ENCODE measurements at regions not wholly inside any gene's neighbourhood (a gene's known extent, or its start where the extent isn't known, plus 50 kb on each side); places are given as distances from the start of the nearest gene placed in this dataset.
"Not testable (repeated sequence)": the region's sequence is repeated elsewhere in the genome, so short reads cannot be mapped to it uniquely, and the experiment has no call there.

GRCh38 chr3:176848431-176849214 lies 348.7 kb downstream of the TBL1XR1 start:
- in situ Hi-C loops (cut with HindIII; ENCODE audit: low pct_unique_long_range_greater_than_20kb, low sequenced_read_pairs), result no loop called here
- DNase-seq (ENCODE audit: low read depth in 1 of 2, low spot score in 1 of 2), result no peak
- no peak for TF ChIP-seq JUND (IDR thresholded peaks at IDR 0.05; ENCODE audit: low read depth)

DNA sequence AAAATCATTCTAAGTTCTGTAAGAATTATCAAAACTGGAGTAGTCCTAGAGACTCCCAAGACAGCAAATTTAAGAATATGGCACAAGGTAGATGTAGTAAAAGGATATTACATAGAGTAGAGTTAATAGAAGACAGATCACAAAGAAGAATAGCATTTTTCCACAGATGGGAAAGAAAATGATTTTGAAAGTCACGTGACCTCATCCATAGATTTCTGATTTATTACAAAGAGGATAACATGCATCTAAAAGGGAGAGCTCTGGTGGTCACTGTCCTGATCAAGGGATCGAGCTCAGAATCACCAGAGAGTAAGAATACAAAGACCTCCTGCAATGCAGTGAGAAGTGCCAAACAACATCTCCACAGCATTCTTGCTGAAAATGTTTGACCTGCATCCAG lies 354.4 kb downstream of the TBL1XR1 start:
- in situ Hi-C loops (cut with HindIII; ENCODE audit: low pct_unique_long_range_greater_than_20kb, low sequenced_read_pairs), result no loop called here
- DNase-seq (ENCODE audit: low read depth in 1 of 2, low spot score in 1 of 2), result no peak
- no peak for TF ChIP-seq JUND (IDR thresholded peaks at IDR 0.05; ENCODE audit: low read depth)

GRCh38 chr3:176840641-176841286 lies 356.5 kb downstream of the TBL1XR1 start:
- no peak for DNase-seq (ENCODE audit: low read depth in 1 of 2, low spot score in 1 of 2)

DNA sequence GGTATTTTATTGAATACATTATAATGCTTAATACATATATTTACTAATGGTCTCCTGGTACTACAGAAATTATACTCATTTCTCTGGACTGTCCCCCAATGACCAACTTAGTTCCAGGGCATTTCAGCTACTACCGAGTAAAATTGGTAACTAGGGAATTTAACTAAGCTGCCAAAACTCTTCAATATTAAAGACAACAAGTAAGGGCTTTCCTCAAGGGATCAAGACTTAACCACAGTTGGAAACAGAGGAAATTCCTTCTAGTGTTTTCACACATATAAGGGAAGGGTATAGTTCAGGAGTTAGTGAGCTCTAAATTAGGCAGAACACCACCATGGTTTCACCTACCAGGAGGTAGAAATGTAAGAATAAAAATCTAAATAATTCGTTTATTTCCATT lies 357.4 kb downstream of the TBL1XR1 start:
- no peak for DNase-seq (ENCODE audit: low read depth in 1 of 2, low spot score in 1 of 2)
- in situ Hi-C loops (cut with HindIII; ENCODE audit: low pct_unique_long_range_greater_than_20kb, low sequenced_read_pairs), result no loop called here
- TF ChIP-seq JUND (IDR thresholded peaks at IDR 0.05; ENCODE audit: low read depth), result no peak

More at GRCh38 chr3:176840641-176841286, 356.5 kb downstream of the TBL1XR1 start:
- in situ Hi-C loops (cut with HindIII; ENCODE audit: low pct_unique_long_range_greater_than_20kb, low sequenced_read_pairs), result no loop called here
- no peak for TF ChIP-seq JUND (IDR thresholded peaks at IDR 0.05; ENCODE audit: low read depth)

DNA sequence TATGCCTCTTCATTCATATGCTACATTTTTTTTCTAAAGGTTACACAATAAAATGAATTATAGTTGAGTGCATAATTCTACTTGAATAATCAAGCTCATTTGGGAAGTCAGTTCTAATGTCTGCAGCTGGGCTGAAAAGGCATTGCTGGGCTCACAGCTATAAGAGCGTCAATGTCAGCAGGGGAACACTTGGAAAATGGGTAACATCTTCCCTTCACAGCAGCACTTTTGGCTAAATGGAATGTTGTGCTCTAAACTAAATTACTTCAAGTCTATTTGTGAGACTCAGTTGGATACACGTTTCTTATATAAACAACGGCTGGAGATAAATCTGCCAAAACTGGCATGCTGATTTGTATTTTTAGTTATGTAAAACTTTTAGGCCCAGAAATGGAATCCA lies 357.8 kb downstream of the TBL1XR1 start:
- DNase-seq (ENCODE audit: low read depth in 1 of 2, low spot score in 1 of 2), result no peak
- in situ Hi-C loops (cut with HindIII; ENCODE audit: low pct_unique_long_range_greater_than_20kb, low sequenced_read_pairs), result no loop called here
- no peak for TF ChIP-seq JUND (IDR thresholded peaks at IDR 0.05; ENCODE audit: low read depth)

- in situ Hi-C loops (cut with HindIII; ENCODE audit: low pct_unique_long_range_greater_than_20kb, low sequenced_read_pairs); DNase-seq (ENCODE audit: low read depth in 1 of 2, low spot score in 1 of 2): not testable (repeated sequence)
Measured at GRCh38 chr3:176827244-176827643, 370.0 kb downstream of the TBL1XR1 start.

GRCh38 chr3:176824811-176825210 lies 372.5 kb downstream of the TBL1XR1 start:
- in situ Hi-C loops (cut with HindIII; ENCODE audit: low pct_unique_long_range_greater_than_20kb, low sequenced_read_pairs), result no loop called here
- no peak for DNase-seq (ENCODE audit: low read depth in 1 of 2, low spot score in 1 of 2)
- 0 out of 2 replicates have a peak, but pooled peaks have one; percentile 30 for TF ChIP-seq JUND (IDR thresholded peaks at IDR 0.05; ENCODE audit: low read depth)

DNA sequence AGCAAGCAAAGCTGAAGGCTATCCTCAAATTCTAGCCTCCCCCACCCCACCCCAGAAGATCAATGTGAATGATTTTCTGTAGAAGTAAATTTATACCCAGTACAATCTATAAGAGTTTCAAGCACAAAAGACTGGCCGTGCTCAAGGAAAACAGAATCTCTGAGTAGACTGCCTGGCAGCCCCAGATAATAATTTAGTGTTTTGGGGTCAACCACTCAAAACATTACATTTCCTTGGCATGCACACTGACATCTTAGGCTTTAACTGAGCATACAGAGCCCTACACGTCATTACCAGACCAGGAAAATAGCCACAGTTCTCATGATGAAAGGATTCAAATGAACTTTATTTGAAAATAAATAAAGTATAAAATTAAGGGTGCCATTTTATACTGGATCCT lies 376.5 kb downstream of the TBL1XR1 start:
- TF ChIP-seq JUND (IDR thresholded peaks at IDR 0.05; ENCODE audit: low read depth), result no peak
- in situ Hi-C loops (cut with HindIII; ENCODE audit: low pct_unique_long_range_greater_than_20kb, low sequenced_read_pairs), result no loop called here
- DNase-seq (ENCODE audit: low read depth in 1 of 2, low spot score in 1 of 2), result no peak

- in situ Hi-C loops (cut with HindIII; ENCODE audit: low pct_unique_long_range_greater_than_20kb, low sequenced_read_pairs), result no loop called here
- DNase-seq (ENCODE audit: low read depth in 1 of 2, low spot score in 1 of 2), result no peak
- TF ChIP-seq JUND (IDR thresholded peaks at IDR 0.05; ENCODE audit: low read depth), result no peak
Measured at GRCh38 chr3:176816937-176817336, 380.3 kb downstream of the TBL1XR1 start.

DNA sequence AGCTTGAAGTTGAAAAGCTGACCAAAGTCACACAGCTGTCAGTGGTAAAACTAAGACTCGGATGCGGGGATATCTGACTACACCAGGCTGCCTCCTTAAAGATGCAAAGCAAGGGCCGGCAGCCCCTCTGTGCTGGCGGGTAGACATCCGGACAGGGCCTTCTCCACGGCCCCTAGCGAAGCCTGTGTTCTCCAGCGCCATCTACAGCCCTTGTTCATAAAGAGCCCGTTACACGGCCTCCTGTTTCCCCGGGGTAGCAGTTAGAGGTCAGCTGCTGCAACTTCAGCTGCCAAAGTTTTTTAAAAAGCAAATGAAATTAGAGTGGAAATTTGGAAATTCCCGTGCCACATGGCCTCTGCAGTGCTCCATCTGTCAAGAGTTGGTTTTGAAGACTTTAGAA lies 383.0 kb downstream of the TBL1XR1 start:
- in situ Hi-C loops (cut with HindIII; ENCODE audit: low pct_unique_long_range_greater_than_20kb, low sequenced_read_pairs), result no loop called here
- peak in 1 of 2 experiments; percentile 88 for DNase-seq (ENCODE audit: low read depth in 1 of 2, low spot score in 1 of 2)
- TF ChIP-seq JUND (IDR thresholded peaks at IDR 0.05; ENCODE audit: low read depth), result no peak

DNA sequence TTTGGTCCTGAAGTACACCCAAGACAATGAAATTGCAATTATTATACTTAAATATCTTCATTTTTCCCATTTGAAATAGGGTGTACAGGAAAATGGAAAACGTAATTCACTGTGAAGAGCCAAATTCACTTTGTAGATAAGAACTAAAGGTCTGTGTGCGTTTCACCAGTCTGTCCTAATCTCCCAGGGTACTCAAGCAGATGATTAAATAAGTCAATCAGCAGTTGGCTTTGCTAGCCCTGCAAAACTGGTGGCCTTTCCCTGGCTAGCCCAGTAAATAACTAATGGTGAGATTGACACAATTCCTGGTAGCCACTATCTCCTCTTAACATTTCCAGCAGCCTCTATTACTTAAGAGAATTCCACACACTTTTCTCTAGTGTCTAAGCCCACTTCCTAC lies 389.3 kb downstream of the TBL1XR1 start:
- in situ Hi-C loops (cut with HindIII; ENCODE audit: low pct_unique_long_range_greater_than_20kb, low sequenced_read_pairs), result no loop called here
- DNase-seq (ENCODE audit: low read depth in 1 of 2, low spot score in 1 of 2), result no peak
- TF ChIP-seq JUND (IDR thresholded peaks at IDR 0.05; ENCODE audit: low read depth), result no peak

DNA sequence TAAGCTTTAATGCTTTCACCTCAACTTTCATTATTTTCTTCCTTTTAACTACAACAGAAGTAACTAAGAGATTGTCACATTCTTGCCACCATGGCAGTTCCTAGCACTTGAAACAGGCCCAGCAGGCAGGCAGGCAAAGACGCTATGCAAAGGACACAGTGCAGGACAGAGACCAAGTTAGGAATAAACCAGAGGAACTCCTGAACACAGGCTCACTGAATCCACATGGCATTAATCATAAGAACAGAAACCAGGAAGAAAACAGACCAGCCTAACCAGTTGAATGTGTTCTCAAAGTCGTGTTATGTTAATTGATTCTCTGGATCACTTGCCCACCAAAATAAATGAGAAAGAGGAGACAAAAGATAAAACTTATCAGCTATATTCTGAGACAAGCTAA lies 397.6 kb downstream of the TBL1XR1 start:
- DNase-seq (ENCODE audit: low read depth in 1 of 2, low spot score in 1 of 2), result peak; percentile 33 to 91
- in situ Hi-C loops (cut with HindIII; ENCODE audit: low pct_unique_long_range_greater_than_20kb, low sequenced_read_pairs), result no loop called here
- no peak for TF ChIP-seq JUND (IDR thresholded peaks at IDR 0.05; ENCODE audit: low read depth)

- TF ChIP-seq JUND (IDR thresholded peaks at IDR 0.05; ENCODE audit: low read depth), result no peak
- no peak for DNase-seq (ENCODE audit: low read depth in 1 of 2, low spot score in 1 of 2)
- in situ Hi-C loops (cut with HindIII; ENCODE audit: low pct_unique_long_range_greater_than_20kb, low sequenced_read_pairs), result no loop called here
Measured at GRCh38 chr3:176798680-176799079, 398.6 kb downstream of the TBL1XR1 start.
